ENCODE measurements at regions not wholly inside any gene's neighbourhood (a gene's known extent, or its start where the extent isn't known, plus 50 kb on each side); places are given as distances from the start of the nearest gene placed in this dataset.

GRCh38 chr18:50444539-50444938, 69.7 kb downstream of the SKA1 start:
- no peak overlapping the region for H2BK15ac ChIP-seq (ENCODE audit: low read depth, poor library complexity, severe bottlenecking)
- no peak overlapping the region for H3K4me3 ChIP-seq (ENCODE audit: insufficient read depth in 1 of 2, low read depth in 1 of 2, low read length in 2 of 2)
- no peak overlapping the region for H2BK5ac ChIP-seq (ENCODE audit: low read depth, low read length, poor library complexity, severe bottlenecking)

GRCh38 chr18:50446629-50447028, 71.8 kb downstream of the SKA1 start:
- no peak overlapping the region for H4K8ac ChIP-seq (ENCODE audit: low read length)
- peaks cover 9% of the 10 kb centered on the region for H3K9me3 ChIP-seq (ENCODE audit: control insufficient read depth, low read length)
- H3K27me3 ChIP-seq (ENCODE audit: control insufficient read depth in 1 of 2, insufficient read depth in 1 of 2, low read length in 2 of 2) = no peaks in the 10 kb centered on the region
- no peak overlapping the region for H3K4me3 ChIP-seq (ENCODE audit: insufficient read depth in 1 of 2, low read depth in 1 of 2, low read length in 2 of 2)
- no peak for DNase-seq
- H2BK5ac ChIP-seq (ENCODE audit: low read depth, low read length, poor library complexity, severe bottlenecking) = no peak overlapping the region
- H4K91ac ChIP-seq (ENCODE audit: low read length) = no peak overlapping the region
- H2AK5ac ChIP-seq (ENCODE audit: low read length, severe bottlenecking) = no peak overlapping the region
- no peak overlapping the region for H2BK120ac ChIP-seq (ENCODE audit: low read depth, low read length)
- H3K18ac ChIP-seq (ENCODE audit: low read depth in 1 of 2, low read length in 2 of 2) = no peak overlapping the region
- H3K9ac ChIP-seq (ENCODE audit: low read length) = no peak overlapping the region
- H3K14ac ChIP-seq (ENCODE audit: low read length in 2 of 2) = no peak overlapping the region
- H2AFZ ChIP-seq (ENCODE audit: low read depth, low read length) = no peak overlapping the region
- no peaks in the 10 kb centered on the region for H3K36me3 ChIP-seq (ENCODE audit: control insufficient read depth in 1 of 2, insufficient read depth in 2 of 2, low read depth in 1 of 2, low read length in 2 of 2)
- H2BK15ac ChIP-seq (ENCODE audit: low read depth, poor library complexity, severe bottlenecking) = no peak overlapping the region
- H2BK12ac ChIP-seq (ENCODE audit: low read length in 2 of 2) = no peak overlapping the region
- no peaks in the 10 kb centered on the region for H3K79me1 ChIP-seq (replicated peaks; ENCODE audit: low read length, poor library complexity, severe bottlenecking)
- peaks cover 1% of the 10 kb centered on the region for H3K4me1 ChIP-seq (ENCODE audit: control insufficient read depth, insufficient read depth, low read depth, low read length)
- H3K4ac ChIP-seq (ENCODE audit: low read depth in 1 of 2, low read length in 2 of 2) = no peak overlapping the region
- no peak overlapping the region for H3K23ac ChIP-seq (ENCODE audit: low read length in 2 of 2)
- WGBS = no CpG with 5 or more reads among the region's 2 CpGs
- H3K27ac ChIP-seq (ENCODE audit: low read length, poor library complexity, severe bottlenecking) = no peak overlapping the region
- H3K4me2 ChIP-seq (ENCODE audit: low read length, poor library complexity, severe bottlenecking) = no peak overlapping the region

More at GRCh38 chr18:50444539-50444938, 69.7 kb downstream of the SKA1 start:
- no peak overlapping the region for H3K27ac ChIP-seq (ENCODE audit: low read length, poor library complexity, severe bottlenecking)
- H3K4me2 ChIP-seq (ENCODE audit: low read length, poor library complexity, severe bottlenecking) = no peak overlapping the region
- no peak overlapping the region for H4K8ac ChIP-seq (ENCODE audit: low read length)
- no peak overlapping the region for H3K14ac ChIP-seq (ENCODE audit: low read length in 2 of 2)
- no peak for DNase-seq
- H4K91ac ChIP-seq (ENCODE audit: low read length) = no peak overlapping the region
- H2AK5ac ChIP-seq (ENCODE audit: low read length, severe bottlenecking) = no peak overlapping the region
- H3K79me1 ChIP-seq (replicated peaks; ENCODE audit: low read length, poor library complexity, severe bottlenecking) = no peaks in the 10 kb centered on the region
- 43% methylated on average over 2 of the region's 2 CpGs for WGBS
- no peaks in the 10 kb centered on the region for H3K36me3 ChIP-seq (ENCODE audit: control insufficient read depth in 1 of 2, insufficient read depth in 2 of 2, low read depth in 1 of 2, low read length in 2 of 2)
- no peak overlapping the region for H2AFZ ChIP-seq (ENCODE audit: low read depth, low read length)
- no peak overlapping the region for H3K9ac ChIP-seq (ENCODE audit: low read length)
- no peak overlapping the region for H3K18ac ChIP-seq (ENCODE audit: low read depth in 1 of 2, low read length in 2 of 2)
- no peaks in the 10 kb centered on the region for H3K4me1 ChIP-seq (ENCODE audit: control insufficient read depth, insufficient read depth, low read depth, low read length)
- H3K27me3 ChIP-seq (ENCODE audit: control insufficient read depth in 1 of 2, insufficient read depth in 1 of 2, low read length in 2 of 2) = no peaks in the 10 kb centered on the region
- H3K9me3 ChIP-seq (ENCODE audit: control insufficient read depth, low read length) = peaks cover 9% of the 10 kb centered on the region
- no peak overlapping the region for H2BK120ac ChIP-seq (ENCODE audit: low read depth, low read length)
- H3K23ac ChIP-seq (ENCODE audit: low read length in 2 of 2) = no peak overlapping the region
- no peak overlapping the region for H3K4ac ChIP-seq (ENCODE audit: low read depth in 1 of 2, low read length in 2 of 2)
- H2BK12ac ChIP-seq (ENCODE audit: low read length in 2 of 2) = no peak overlapping the region

GRCh38 chr18:50447102-50447741, 72.4 kb downstream of the SKA1 start:
- WGBS = 72% methylated on average over 5 of the region's 5 CpGs
- peaks cover 9% of the 10 kb centered on the region for H3K9me3 ChIP-seq (ENCODE audit: control insufficient read depth, low read length)
- H3K14ac ChIP-seq (ENCODE audit: low read length in 2 of 2) = no peak overlapping the region
- no peaks in the 10 kb centered on the region for H3K27me3 ChIP-seq (ENCODE audit: control insufficient read depth in 1 of 2, insufficient read depth in 1 of 2, low read length in 2 of 2)
- H3K4ac ChIP-seq (ENCODE audit: low read depth in 1 of 2, low read length in 2 of 2) = no peak overlapping the region
- H2AFZ ChIP-seq (ENCODE audit: low read depth, low read length) = no peak overlapping the region
- DNase-seq = no peak
- H3K4me2 ChIP-seq (ENCODE audit: low read length, poor library complexity, severe bottlenecking) = no peak overlapping the region
- no peak overlapping the region for H2BK15ac ChIP-seq (ENCODE audit: low read depth, poor library complexity, severe bottlenecking)
- H2BK12ac ChIP-seq (ENCODE audit: low read length in 2 of 2) = no peak overlapping the region
- H3K4me1 ChIP-seq (ENCODE audit: control insufficient read depth, insufficient read depth, low read depth, low read length) = peaks cover 1% of the 10 kb centered on the region
- no peak overlapping the region for H4K91ac ChIP-seq (ENCODE audit: low read length)
- H3K23ac ChIP-seq (ENCODE audit: low read length in 2 of 2) = no peak overlapping the region
- no peaks in the 10 kb centered on the region for H3K36me3 ChIP-seq (ENCODE audit: control insufficient read depth in 1 of 2, insufficient read depth in 2 of 2, low read depth in 1 of 2, low read length in 2 of 2)
- no peak overlapping the region for H2BK5ac ChIP-seq (ENCODE audit: low read depth, low read length, poor library complexity, severe bottlenecking)
- no peak overlapping the region for H2AK5ac ChIP-seq (ENCODE audit: low read length, severe bottlenecking)
- no peak overlapping the region for H3K9ac ChIP-seq (ENCODE audit: low read length)
- H2BK120ac ChIP-seq (ENCODE audit: low read depth, low read length) = no peak overlapping the region
- no peak overlapping the region for H3K4me3 ChIP-seq (ENCODE audit: insufficient read depth in 1 of 2, low read depth in 1 of 2, low read length in 2 of 2)
- no peak overlapping the region for H3K27ac ChIP-seq (ENCODE audit: low read length, poor library complexity, severe bottlenecking)
- no peaks in the 10 kb centered on the region for H3K79me1 ChIP-seq (replicated peaks; ENCODE audit: low read length, poor library complexity, severe bottlenecking)
- H3K18ac ChIP-seq (ENCODE audit: low read depth in 1 of 2, low read length in 2 of 2) = no peak overlapping the region
- H4K8ac ChIP-seq (ENCODE audit: low read length) = no peak overlapping the region

GRCh38 chr18:50447952-50448351, 73.1 kb downstream of the SKA1 start:
- DNase-seq = no peak
- Histone ChIP-seq H2BK120ac (ENCODE audit: low read depth, low read length) (no peak overlapping the region), H3K4ac (ENCODE audit: low read depth in 1 of 2, low read length in 2 of 2) (no peak overlapping the region), H3K79me1 (replicated peaks; ENCODE audit: low read length, poor library complexity, severe bottlenecking) (no peaks in the 10 kb centered on the region), H3K9ac (ENCODE audit: low read length) (no peak overlapping the region), H4K91ac (ENCODE audit: low read length) (no peak overlapping the region), H3K23ac (ENCODE audit: low read length in 2 of 2) (no peak overlapping the region), H2BK5ac (ENCODE audit: low read depth, low read length, poor library complexity, severe bottlenecking) (no peak overlapping the region), H3K27me3 (ENCODE audit: control insufficient read depth in 1 of 2, insufficient read depth in 1 of 2, low read length in 2 of 2) (no peaks in the 10 kb centered on the region), H3K4me3 (ENCODE audit: insufficient read depth in 1 of 2, low read depth in 1 of 2, low read length in 2 of 2) (no peak overlapping the region), H3K4me1 (ENCODE audit: control insufficient read depth, insufficient read depth, low read depth, low read length) (peaks cover 1% of the 10 kb centered on the region), H3K27ac (ENCODE audit: low read length, poor library complexity, severe bottlenecking) (no peak overlapping the region), H3K18ac (ENCODE audit: low read depth in 1 of 2, low read length in 2 of 2) (no peak overlapping the region), H3K9me3 (ENCODE audit: control insufficient read depth, low read length) (peaks cover 9% of the 10 kb centered on the region), H3K4me2 (ENCODE audit: low read length, poor library complexity, severe bottlenecking) (no peak overlapping the region), H3K36me3 (ENCODE audit: control insufficient read depth in 1 of 2, insufficient read depth in 2 of 2, low read depth in 1 of 2, low read length in 2 of 2) (no peaks in the 10 kb centered on the region), H2BK15ac (ENCODE audit: low read depth, poor library complexity, severe bottlenecking) (no peak overlapping the region), H2AFZ (ENCODE audit: low read depth, low read length) (no peak overlapping the region), H3K14ac (ENCODE audit: low read length in 2 of 2) (no peak overlapping the region), H2BK12ac (ENCODE audit: low read length in 2 of 2) (no peak overlapping the region), H2AK5ac (ENCODE audit: low read length, severe bottlenecking) (no peak overlapping the region), H4K8ac (ENCODE audit: low read length) (no peak overlapping the region)
- no CpG with 5 or more reads among the region's 1 CpG for WGBS
